HG03064 (cell line): ENCODE measurements at regions not wholly inside any gene's neighbourhood (a gene's known extent, or its start where the extent isn't known, plus 50 kb on each side); places are given as distances from the start of the nearest gene placed in this dataset.

Experiments used
- ATAC-seq: cut with Tn5 transposase; IDR thresholded peaks from one replicate; pipeline ENCODE4 v1.9.1; 2021; ENCODE audit warnings: low read depth; ENCODE audit not compliant: unreplicated experiment

- ATAC-seq = no peak
Measured at GRCh38 chrX:121102101-121102500, 54.7 kb downstream of the GLUD2 start.

- no peak for ATAC-seq
Measured at GRCh38 chrX:121103381-121103780, 56.0 kb downstream of the GLUD2 start.

- ATAC-seq = no peak
Measured at GRCh38 chrX:121106484-121107235, 59.2 kb downstream of the GLUD2 start.

GRCh38 chrX:121109986-121110385, 62.6 kb downstream of the GLUD2 start:
- no peak for ATAC-seq

- ATAC-seq = no peak
Measured at GRCh38 chrX:121110536-121110935, 63.1 kb downstream of the GLUD2 start.

- ATAC-seq = no peak
Measured at GRCh38 chrX:121114691-121115090, 67.3 kb downstream of the GLUD2 start.

- ATAC-seq = no peak
Measured at GRCh38 chrX:121120690-121121605, 73.5 kb downstream of the GLUD2 start.

- no peak for ATAC-seq
Measured at GRCh38 chrX:121122332-121122731, 74.9 kb downstream of the GLUD2 start.

GRCh38 chrX:121128925-121129877, 81.8 kb downstream of the GLUD2 start:
- ATAC-seq = no peak

GRCh38 chrX:121132675-121133074, 85.3 kb downstream of the GLUD2 start:
- no peak for ATAC-seq

GRCh38 chrX:121135488-121136207, 88.2 kb downstream of the GLUD2 start:
- ATAC-seq = no peak

GRCh38 chrX:121146059-121146628, 98.7 kb downstream of the GLUD2 start:
- ATAC-seq = no peak

GRCh38 chrX:121150217-121150616, 102.8 kb downstream of the GLUD2 start:
- no peak for ATAC-seq

- ATAC-seq = peak; percentile 74
Measured at GRCh38 chrX:121151293-121151692, 103.9 kb downstream of the GLUD2 start.

- ATAC-seq = no peak
Measured at GRCh38 chrX:121154858-121155404, 107.5 kb downstream of the GLUD2 start.

- ATAC-seq = peak; percentile 87
Measured at GRCh38 chrX:121160987-121161386, 113.6 kb downstream of the GLUD2 start.

GRCh38 chrX:121161501-121161933, 114.1 kb downstream of the GLUD2 start:
- peak; percentile 62 for ATAC-seq

- no peak for ATAC-seq
Measured at GRCh38 chrX:121163443-121163842, 116.0 kb downstream of the GLUD2 start.

GRCh38 chrX:121165930-121166359, 118.5 kb downstream of the GLUD2 start:
- ATAC-seq = no peak
